ENCODE measurements at regions not wholly inside any gene's neighbourhood (a gene's known extent, or its start where the extent isn't known, plus 50 kb on each side); places are given as distances from the start of the nearest gene placed in this dataset.

- Histone ChIP-seq H3K27me3 (ENCODE audit: insufficient read depth, low read length, poor library complexity, severe bottlenecking) (no peaks in the 10 kb centered on the region), H3K4me3 (ENCODE audit: low read length, poor library complexity, severe bottlenecking) (no peak overlapping the region), H3K9me2 (replicated peaks; ENCODE audit: low read depth, low read length) (no peaks in the 10 kb centered on the region), H3K79me2 (ENCODE audit: insufficient read depth, low read length) (no peaks in the 10 kb centered on the region), H3K4me1 (ENCODE audit: insufficient read depth, low read length, poor library complexity, severe bottlenecking) (no peaks in the 10 kb centered on the region), H3K9me3 (ENCODE audit: insufficient read depth, low read depth, low read length) (no peaks in the 10 kb centered on the region), H3K36me3 (ENCODE audit: insufficient read depth, low read length) (no peaks in the 10 kb centered on the region), H2AFZ (ENCODE audit: low read length) (no peak overlapping the region), H4K20me1 (ENCODE audit: insufficient read depth, low read length, poor library complexity, severe bottlenecking) (no peaks in the 10 kb centered on the region), H3F3A (ENCODE audit: low read depth) (no peaks in the 10 kb centered on the region), H3K9ac (ENCODE audit: low read depth, low read length, poor library complexity, severe bottlenecking) (no peak overlapping the region), H3K4me2 (ENCODE audit: low read depth, low read length, poor library complexity, severe bottlenecking) (no peak overlapping the region)
- TF ChIP-seq EZH2phosphoT487 (IDR thresholded peaks at IDR 0.05; ENCODE audit: borderline replicate concordance): no peak
- TF ChIP-seq, protein P1, sequence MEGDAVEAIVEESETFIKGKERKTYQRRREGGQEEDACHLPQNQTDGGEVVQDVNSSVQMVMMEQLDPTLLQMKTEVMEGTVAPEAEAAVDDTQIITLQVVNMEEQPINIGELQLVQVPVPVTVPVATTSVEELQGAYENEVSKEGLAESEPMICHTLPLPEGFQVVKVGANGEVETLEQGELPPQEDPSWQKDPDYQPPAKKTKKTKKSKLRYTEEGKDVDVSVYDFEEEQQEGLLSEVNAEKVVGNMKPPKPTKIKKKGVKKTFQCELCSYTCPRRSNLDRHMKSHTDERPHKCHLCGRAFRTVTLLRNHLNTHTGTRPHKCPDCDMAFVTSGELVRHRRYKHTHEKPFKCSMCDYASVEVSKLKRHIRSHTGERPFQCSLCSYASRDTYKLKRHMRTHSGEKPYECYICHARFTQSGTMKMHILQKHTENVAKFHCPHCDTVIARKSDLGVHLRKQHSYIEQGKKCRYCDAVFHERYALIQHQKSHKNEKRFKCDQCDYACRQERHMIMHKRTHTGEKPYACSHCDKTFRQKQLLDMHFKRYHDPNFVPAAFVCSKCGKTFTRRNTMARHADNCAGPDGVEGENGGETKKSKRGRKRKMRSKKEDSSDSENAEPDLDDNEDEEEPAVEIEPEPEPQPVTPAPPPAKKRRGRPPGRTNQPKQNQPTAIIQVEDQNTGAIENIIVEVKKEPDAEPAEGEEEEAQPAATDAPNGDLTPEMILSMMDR (conservative IDR thresholded peaks at IDR 0.05; ENCODE audit: low read length): no peak
These were observed 352.7 kb upstream of the NAV3 start for GRCh38 chr12:77477907-77478533.

- no peak overlapping the region for H3K9ac ChIP-seq (ENCODE audit: low read depth, low read length, poor library complexity, severe bottlenecking)
- H3K27me3 ChIP-seq (ENCODE audit: insufficient read depth, low read length, poor library complexity, severe bottlenecking): no peaks in the 10 kb centered on the region
- H3K79me2 ChIP-seq (ENCODE audit: insufficient read depth, low read length): no peaks in the 10 kb centered on the region
- no peaks in the 10 kb centered on the region for H3K4me1 ChIP-seq (ENCODE audit: insufficient read depth, low read length, poor library complexity, severe bottlenecking)
- H4K20me1 ChIP-seq (ENCODE audit: insufficient read depth, low read length, poor library complexity, severe bottlenecking): no peaks in the 10 kb centered on the region
- TF ChIP-seq, protein P1 (conservative IDR thresholded peaks at IDR 0.05; ENCODE audit: low read length): no peak
- TF ChIP-seq EZH2phosphoT487 (IDR thresholded peaks at IDR 0.05; ENCODE audit: borderline replicate concordance): no peak
- H3K4me2 ChIP-seq (ENCODE audit: low read depth, low read length, poor library complexity, severe bottlenecking): no peak overlapping the region
- no peaks in the 10 kb centered on the region for H3K9me2 ChIP-seq (replicated peaks; ENCODE audit: low read depth, low read length)
- no peaks in the 10 kb centered on the region for H3K9me3 ChIP-seq (ENCODE audit: insufficient read depth, low read depth, low read length)
- H3K4me3 ChIP-seq (ENCODE audit: low read length, poor library complexity, severe bottlenecking): no peak overlapping the region
- no peak overlapping the region for H2AFZ ChIP-seq (ENCODE audit: low read length)
- H3F3A ChIP-seq (ENCODE audit: low read depth): no peaks in the 10 kb centered on the region
- no peaks in the 10 kb centered on the region for H3K36me3 ChIP-seq (ENCODE audit: insufficient read depth, low read length)
These were observed 358.9 kb upstream of the NAV3 start for GRCh38 chr12:77471801-77472200.

DNA sequence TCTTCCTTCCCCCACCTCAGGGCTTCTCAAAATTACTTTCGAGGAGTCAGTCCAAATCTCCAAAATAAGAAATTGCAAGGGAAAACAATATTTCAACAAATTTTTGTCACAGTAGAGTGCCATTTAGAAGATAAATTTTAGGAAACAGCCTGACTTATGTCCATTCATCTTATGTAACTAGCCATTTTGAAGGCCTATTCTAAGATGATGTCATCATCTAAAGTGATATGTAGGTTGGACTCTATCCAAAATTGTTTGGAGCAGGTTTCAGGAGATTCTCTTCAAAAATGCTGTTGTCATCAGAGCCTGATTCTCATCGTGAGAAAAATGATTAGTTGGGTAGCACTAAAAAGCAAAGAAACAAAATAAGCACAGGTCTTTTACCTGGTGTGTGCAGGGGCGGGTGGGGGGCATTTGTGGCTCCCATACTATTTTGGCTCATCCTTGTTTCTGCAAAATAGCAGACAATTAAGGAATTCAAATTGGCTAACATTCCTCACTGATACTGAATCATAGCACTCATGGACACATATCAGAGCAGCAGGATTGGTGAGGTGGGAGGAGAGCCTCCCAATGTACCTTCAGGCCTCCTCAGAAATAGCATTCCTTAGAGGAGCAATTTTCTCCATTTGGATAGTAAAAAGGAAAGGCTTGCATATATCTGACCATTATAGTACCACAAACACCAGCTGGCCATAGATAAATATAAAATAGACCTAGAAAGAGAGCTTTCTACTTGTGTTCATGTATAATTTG lies 360.9 kb upstream of the NAV3 start:
- Histone ChIP-seq H3K4me3 (ENCODE audit: low read length, poor library complexity, severe bottlenecking) (no peak overlapping the region), H3K9me3 (ENCODE audit: insufficient read depth, low read depth, low read length) (no peaks in the 10 kb centered on the region)

More for the DNA sequence above, 360.9 kb upstream of the NAV3 start:
- TF ChIP-seq EZH2phosphoT487 (IDR thresholded peaks at IDR 0.05; ENCODE audit: borderline replicate concordance): no peak
- TF ChIP-seq, protein P1 (conservative IDR thresholded peaks at IDR 0.05; ENCODE audit: low read length): no peak
- no peaks in the 10 kb centered on the region for H3F3A ChIP-seq (ENCODE audit: low read depth)
- H2AFZ ChIP-seq (ENCODE audit: low read length): no peak overlapping the region
- H3K4me1 ChIP-seq (ENCODE audit: insufficient read depth, low read length, poor library complexity, severe bottlenecking): no peaks in the 10 kb centered on the region
- H3K36me3 ChIP-seq (ENCODE audit: insufficient read depth, low read length): no peaks in the 10 kb centered on the region
- H3K79me2 ChIP-seq (ENCODE audit: insufficient read depth, low read length): no peaks in the 10 kb centered on the region
- no peaks in the 10 kb centered on the region for H3K27me3 ChIP-seq (ENCODE audit: insufficient read depth, low read length, poor library complexity, severe bottlenecking)
- H3K9me2 ChIP-seq (replicated peaks; ENCODE audit: low read depth, low read length): no peaks in the 10 kb centered on the region
- H3K9ac ChIP-seq (ENCODE audit: low read depth, low read length, poor library complexity, severe bottlenecking): no peak overlapping the region
- no peaks in the 10 kb centered on the region for H4K20me1 ChIP-seq (ENCODE audit: insufficient read depth, low read length, poor library complexity, severe bottlenecking)
- no peak overlapping the region for H3K4me2 ChIP-seq (ENCODE audit: low read depth, low read length, poor library complexity, severe bottlenecking)

All from Loucy (cell line).